ENCODE measurements at regions not wholly inside any gene's neighbourhood (a gene's known extent, or its start where the extent isn't known, plus 50 kb on each side); places are given as distances from the start of the nearest gene placed in this dataset.

DNA sequence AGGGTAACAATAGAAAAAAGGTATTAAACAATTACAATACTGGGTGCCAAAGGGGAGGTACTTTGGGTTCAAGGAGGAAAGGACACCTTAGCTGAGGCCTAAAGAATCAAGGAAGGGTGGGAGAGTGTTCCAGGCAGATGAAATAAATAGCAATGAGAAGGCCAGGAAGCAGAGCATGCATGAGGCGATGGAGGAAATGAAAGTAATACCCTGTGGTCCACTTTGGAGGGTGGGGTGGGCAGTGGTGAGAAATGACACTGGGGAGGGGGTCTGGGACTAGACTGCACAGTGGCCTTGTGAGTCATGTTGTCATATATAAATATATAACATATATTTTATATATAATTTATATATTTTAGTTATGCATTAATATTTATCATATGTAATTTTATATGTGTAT lies 55.9 kb downstream of the BHLHE40 start:
- H2BK120ac ChIP-seq (ENCODE audit: low read depth, low read length), result no peak overlapping the region
- no peak overlapping the region for H3K4me3 ChIP-seq (ENCODE audit: low read length in 2 of 2)
- no peaks in the 10 kb centered on the region for H3K27me3 ChIP-seq (ENCODE audit: control insufficient read depth in 3 of 3, insufficient read depth in 3 of 3, low read depth in 1 of 3, low read length in 3 of 3)
- H2BK5ac ChIP-seq (ENCODE audit: low read length), result no peak overlapping the region
- H3K4ac ChIP-seq (ENCODE audit: low read length), result no peak overlapping the region
- H3K9me3 ChIP-seq (replicated peaks in 1 of 2; ENCODE audit: control insufficient read depth in 2 of 2, insufficient read depth in 1 of 2, low read depth in 1 of 2, low read length in 2 of 2), result no peaks in the 10 kb centered on the region
- H3K18ac ChIP-seq (ENCODE audit: low read length), result no peak overlapping the region
- no peaks in the 10 kb centered on the region for H3K36me3 ChIP-seq (replicated peaks in 1 of 2; ENCODE audit: control insufficient read depth in 2 of 2, insufficient read depth in 2 of 2, low read length in 2 of 2)
- peaks cover 0 to 2% of the 10 kb centered on the region in 2 donors for H3K4me1 ChIP-seq (ENCODE audit: control insufficient read depth in 2 of 2, insufficient read depth in 1 of 2, low read depth in 1 of 2, low read length in 2 of 2)
- DNase-seq (ENCODE audit: low spot score), result no peak
- WGBS, 2 donors (ENCODE audit: extremely low coverage in 2 of 2, insufficient read length in 2 of 2, insufficient replicate concordance in 1 of 2), result no CpG with 5 or more reads among the region's 1 CpG
- H4K8ac ChIP-seq (ENCODE audit: low read depth, low read length), result no peak overlapping the region
- no peak overlapping the region for H4K91ac ChIP-seq (ENCODE audit: low read depth, low read length, poor library complexity)
- no peak overlapping the region for H2AK5ac ChIP-seq (ENCODE audit: low read depth, low read length)
- H3K14ac ChIP-seq (ENCODE audit: low read length), result no peak overlapping the region
- no peak overlapping the region for H3K23ac ChIP-seq (ENCODE audit: low read depth, low read length, poor library complexity)
- H2BK15ac ChIP-seq (ENCODE audit: low read length), result no peak overlapping the region
- H3K4me2 ChIP-seq (ENCODE audit: insufficient read depth, low read length, poor library complexity, severe bottlenecking), result no peak overlapping the region
- no peak overlapping the region for H2BK12ac ChIP-seq (ENCODE audit: low read length)
- H3K79me1 ChIP-seq (ENCODE audit: low read depth, low read length), result no peaks in the 10 kb centered on the region
- H3K27ac ChIP-seq (replicated peaks; ENCODE audit: low read length), result no peak overlapping the region
- H2AFZ ChIP-seq (ENCODE audit: low read length), result no peak overlapping the region
- H3K9ac ChIP-seq (ENCODE audit: low read depth, low read length, poor library complexity), result no peak overlapping the region

DNA sequence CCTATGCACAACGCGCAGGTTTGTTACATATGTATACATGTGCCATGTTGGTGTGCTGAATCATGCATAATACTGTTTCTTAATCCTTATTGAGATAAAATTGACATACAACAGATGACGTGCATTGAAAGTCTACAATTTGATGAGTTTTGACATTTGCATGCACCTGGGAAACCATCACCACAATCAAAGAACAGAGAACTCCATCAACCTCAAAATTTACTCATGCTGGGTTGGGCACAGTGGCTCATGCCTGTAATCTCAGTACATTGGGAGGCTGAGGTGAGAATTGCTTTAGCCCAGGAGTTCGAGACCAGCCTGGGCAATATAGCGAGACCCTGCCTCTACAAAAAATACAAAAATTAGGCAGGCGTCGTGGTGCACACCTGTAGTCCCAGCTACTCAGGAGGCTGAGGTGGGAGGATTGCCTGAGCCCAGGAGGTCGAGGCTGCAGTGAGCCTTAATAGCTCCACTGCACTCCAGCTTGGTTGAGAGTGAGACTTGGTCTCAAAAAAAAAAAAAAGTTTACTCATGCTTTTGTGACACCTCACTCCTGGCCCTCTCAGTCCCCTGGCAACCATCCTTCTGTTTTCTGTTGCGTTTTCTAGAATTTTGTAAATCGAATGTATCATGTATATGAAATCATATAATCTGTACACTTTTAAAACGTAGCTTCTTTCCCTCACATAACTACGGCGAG lies 56.6 kb downstream of the BHLHE40 start:
- Histone ChIP-seq H3K36me3 (replicated peaks in 1 of 2; ENCODE audit: control insufficient read depth in 2 of 2, insufficient read depth in 2 of 2, low read length in 2 of 2) (no peaks in the 10 kb centered on the region), H3K9me3 (replicated peaks in 1 of 2; ENCODE audit: control insufficient read depth in 2 of 2, insufficient read depth in 1 of 2, low read depth in 1 of 2, low read length in 2 of 2) (no peaks in the 10 kb centered on the region), H2BK12ac (ENCODE audit: low read length) (no peak overlapping the region), H3K27me3 (ENCODE audit: control insufficient read depth in 3 of 3, insufficient read depth in 3 of 3, low read depth in 1 of 3, low read length in 3 of 3) (no peaks in the 10 kb centered on the region), H3K4me2 (ENCODE audit: insufficient read depth, low read length, poor library complexity, severe bottlenecking) (no peak overlapping the region), H3K79me1 (ENCODE audit: low read depth, low read length) (no peaks in the 10 kb centered on the region), H3K4ac (ENCODE audit: low read length) (no peak overlapping the region), H3K18ac (ENCODE audit: low read length) (no peak overlapping the region), H2BK120ac (ENCODE audit: low read depth, low read length) (no peak overlapping the region), H2BK15ac (ENCODE audit: low read length) (no peak overlapping the region), H3K23ac (ENCODE audit: low read depth, low read length, poor library complexity) (no peak overlapping the region), H2AK5ac (ENCODE audit: low read depth, low read length) (no peak overlapping the region), H3K14ac (ENCODE audit: low read length) (no peak overlapping the region), H2AFZ (ENCODE audit: low read length) (no peak overlapping the region), H4K8ac (ENCODE audit: low read depth, low read length) (no peak overlapping the region), H2BK5ac (ENCODE audit: low read length) (no peak overlapping the region), H3K4me1 (ENCODE audit: control insufficient read depth in 2 of 2, insufficient read depth in 1 of 2, low read depth in 1 of 2, low read length in 2 of 2) (peaks cover 0 to 2% of the 10 kb centered on the region in 2 donors), H4K91ac (ENCODE audit: low read depth, low read length, poor library complexity) (no peak overlapping the region), H3K27ac (replicated peaks; ENCODE audit: low read length) (no peak overlapping the region), H3K4me3 (ENCODE audit: low read length in 2 of 2) (no peak overlapping the region), H3K9ac (ENCODE audit: low read depth, low read length, poor library complexity) (no peak overlapping the region)
- no CpG with 5 or more reads among the region's 13 CpGs for WGBS, 2 donors (ENCODE audit: extremely low coverage in 2 of 2, insufficient read length in 2 of 2, insufficient replicate concordance in 1 of 2)
- DNase-seq (ENCODE audit: low spot score), result no peak

DNA sequence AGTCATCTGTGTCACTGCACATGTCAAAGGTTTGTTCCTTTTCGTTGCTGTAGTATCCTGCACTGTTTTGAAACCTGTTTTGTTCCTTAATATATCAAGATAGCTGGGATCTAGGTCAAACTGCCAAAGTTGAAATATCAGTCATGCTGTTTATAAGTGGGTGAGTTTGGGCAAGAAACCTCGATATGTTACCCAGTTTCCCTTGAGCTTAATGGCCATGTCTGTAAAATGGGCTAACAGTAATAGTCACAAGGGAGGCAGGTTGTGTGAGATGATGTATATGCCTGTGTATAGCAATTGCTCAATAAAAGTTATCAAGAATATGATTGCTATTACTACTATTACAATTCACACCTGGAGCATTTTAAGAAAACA lies 57.1 kb downstream of the BHLHE40 start:
- no peak overlapping the region for H2BK120ac ChIP-seq (ENCODE audit: low read depth, low read length)
- no peaks in the 10 kb centered on the region for H3K9me3 ChIP-seq (replicated peaks in 1 of 2; ENCODE audit: control insufficient read depth in 2 of 2, insufficient read depth in 1 of 2, low read depth in 1 of 2, low read length in 2 of 2)
- no peak for DNase-seq (ENCODE audit: low spot score)
- H3K9ac ChIP-seq (ENCODE audit: low read depth, low read length, poor library complexity), result no peak overlapping the region
- no peak overlapping the region for H3K4ac ChIP-seq (ENCODE audit: low read length)
- H3K4me1 ChIP-seq (ENCODE audit: control insufficient read depth in 2 of 2, insufficient read depth in 1 of 2, low read depth in 1 of 2, low read length in 2 of 2), result peaks cover 0 to 2% of the 10 kb centered on the region in 2 donors
- no peak overlapping the region for H2BK12ac ChIP-seq (ENCODE audit: low read length)
- H4K91ac ChIP-seq (ENCODE audit: low read depth, low read length, poor library complexity), result no peak overlapping the region
- no peaks in the 10 kb centered on the region for H3K27me3 ChIP-seq (ENCODE audit: control insufficient read depth in 3 of 3, insufficient read depth in 3 of 3, low read depth in 1 of 3, low read length in 3 of 3)
- H2AFZ ChIP-seq (ENCODE audit: low read length), result no peak overlapping the region
- no peaks in the 10 kb centered on the region for H3K79me1 ChIP-seq (ENCODE audit: low read depth, low read length)
- H2BK5ac ChIP-seq (ENCODE audit: low read length), result no peak overlapping the region
- H3K4me2 ChIP-seq (ENCODE audit: insufficient read depth, low read length, poor library complexity, severe bottlenecking), result no peak overlapping the region
- H4K8ac ChIP-seq (ENCODE audit: low read depth, low read length), result no peak overlapping the region
- no peak overlapping the region for H3K14ac ChIP-seq (ENCODE audit: low read length)
- no peak overlapping the region for H2BK15ac ChIP-seq (ENCODE audit: low read length)
- H3K4me3 ChIP-seq (ENCODE audit: low read length in 2 of 2), result no peak overlapping the region
- no peak overlapping the region for H3K23ac ChIP-seq (ENCODE audit: low read depth, low read length, poor library complexity)
- no peaks in the 10 kb centered on the region for H3K36me3 ChIP-seq (replicated peaks in 1 of 2; ENCODE audit: control insufficient read depth in 2 of 2, insufficient read depth in 2 of 2, low read length in 2 of 2)
- no peak overlapping the region for H3K18ac ChIP-seq (ENCODE audit: low read length)
- no peak overlapping the region for H3K27ac ChIP-seq (replicated peaks; ENCODE audit: low read length)
- WGBS, 2 donors (ENCODE audit: extremely low coverage in 2 of 2, insufficient read length in 2 of 2, insufficient replicate concordance in 1 of 2), result no CpG with 5 or more reads among the region's 2 CpGs
- no peak overlapping the region for H2AK5ac ChIP-seq (ENCODE audit: low read depth, low read length)

DNA sequence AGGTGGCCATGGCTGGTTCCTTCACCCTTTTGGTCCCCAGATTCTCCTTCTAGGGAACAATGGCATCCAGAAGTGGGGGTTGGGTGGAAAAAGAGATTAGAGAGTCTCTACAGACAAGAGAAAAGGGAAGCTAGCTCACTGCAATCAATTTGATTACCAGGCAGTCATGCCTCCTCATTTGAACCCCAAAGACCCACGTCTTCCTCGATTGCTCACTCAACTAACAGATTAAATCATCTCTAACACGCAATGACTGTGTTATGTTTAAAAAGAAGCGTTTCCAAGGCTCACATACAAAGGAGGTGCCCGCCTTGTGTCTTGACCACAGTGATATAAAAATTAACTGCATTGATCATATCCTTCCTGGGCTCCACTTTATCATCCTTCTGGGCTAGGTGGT lies 57.6 kb downstream of the BHLHE40 start:
- Histone ChIP-seq H4K8ac (ENCODE audit: low read depth, low read length) (no peak overlapping the region), H3K14ac (ENCODE audit: low read length) (no peak overlapping the region), H3K9ac (ENCODE audit: low read depth, low read length, poor library complexity) (no peak overlapping the region), H3K79me1 (ENCODE audit: low read depth, low read length) (no peaks in the 10 kb centered on the region), H2BK15ac (ENCODE audit: low read length) (no peak overlapping the region), H3K23ac (ENCODE audit: low read depth, low read length, poor library complexity) (no peak overlapping the region), H3K27ac (replicated peaks; ENCODE audit: low read length) (no peak overlapping the region), H2BK12ac (ENCODE audit: low read length) (no peak overlapping the region), H2BK120ac (ENCODE audit: low read depth, low read length) (no peak overlapping the region), H2AK5ac (ENCODE audit: low read depth, low read length) (no peak overlapping the region), H3K18ac (ENCODE audit: low read length) (no peak overlapping the region), H3K27me3 (ENCODE audit: control insufficient read depth in 3 of 3, insufficient read depth in 3 of 3, low read depth in 1 of 3, low read length in 3 of 3) (no peaks in the 10 kb centered on the region), H3K4ac (ENCODE audit: low read length) (no peak overlapping the region), H2AFZ (ENCODE audit: low read length) (no peak overlapping the region), H4K91ac (ENCODE audit: low read depth, low read length, poor library complexity) (no peak overlapping the region), H3K4me3 (ENCODE audit: low read length in 2 of 2) (no peak overlapping the region), H3K9me3 (replicated peaks in 1 of 2; ENCODE audit: control insufficient read depth in 2 of 2, insufficient read depth in 1 of 2, low read depth in 1 of 2, low read length in 2 of 2) (no peaks in the 10 kb centered on the region), H3K36me3 (replicated peaks in 1 of 2; ENCODE audit: control insufficient read depth in 2 of 2, insufficient read depth in 2 of 2, low read length in 2 of 2) (no peaks in the 10 kb centered on the region), H3K4me2 (ENCODE audit: insufficient read depth, low read length, poor library complexity, severe bottlenecking) (no peak overlapping the region), H2BK5ac (ENCODE audit: low read length) (no peak overlapping the region), H3K4me1 (ENCODE audit: control insufficient read depth in 2 of 2, insufficient read depth in 1 of 2, low read depth in 1 of 2, low read length in 2 of 2) (no peaks in the 10 kb centered on the region)
- no CpG with 5 or more reads among the region's 5 CpGs for WGBS, 2 donors (ENCODE audit: extremely low coverage in 2 of 2, insufficient read length in 2 of 2, insufficient replicate concordance in 1 of 2)
- DNase-seq (ENCODE audit: low spot score), result no peak

Data from neuronal stem cell (in vitro differentiated cells).